CD14-positive monocyte (primary cell): ENCODE measurements at regions not wholly inside any gene's neighbourhood (a gene's known extent, or its start where the extent isn't known, plus 50 kb on each side); places are given as distances from the start of the nearest gene placed in this dataset.

Source experiments
- DNase-seq, 3 donors: peaks; one replicate each; pipeline ENCODE4 v3.0.0-alpha.2; 2011 to 2022
- H2AFZ ChIP-seq: 2 replicates; pipeline ENCODE4 v1.6.0; 2012; ENCODE audit warnings: mild to moderate bottlenecking, low read depth, low read length, inconsistent platforms; ENCODE audit not compliant: insufficient read depth, poor library complexity, severe bottlenecking
- H3K27ac ChIP-seq, 2 donors: 1 replicate in 1 of 2; 2 replicates in 1 of 2; pipeline ENCODE4 v1.5.1; 2012 to 2013; ENCODE audit warnings: low read length in 2 of 2, control low read depth in 1 of 2, inconsistent platforms in 1 of 2, low read depth in 1 of 2, mild to moderate bottlenecking in 1 of 2
- H3K27me3 ChIP-seq, 2 donors: one replicate each; pipeline versions ENCODE4 v1.6.0 to v1.6.1; 2011 to 2013; ENCODE audit warnings: low read length in 2 of 2; ENCODE audit not compliant: control insufficient read depth in 2 of 2, insufficient read depth in 2 of 2
- H3K36me3 ChIP-seq, 2 donors: replicated peaks in 1 of 2; 1 replicate in 1 of 2; 2 replicates in 1 of 2; pipeline versions ENCODE4 v1.5.1 to v1.6.1; 2012 to 2013; ENCODE audit warnings: low read length in 2 of 2, control low read depth in 1 of 2, inconsistent platforms in 1 of 2, mild to moderate bottlenecking in 1 of 2; ENCODE audit not compliant: insufficient read depth in 2 of 2, control insufficient read depth in 1 of 2
- H3K4me1 ChIP-seq, 2 donors: 1 replicate in 1 of 2; 2 replicates in 1 of 2; pipeline versions ENCODE4 v1.5.1 to v1.6.1; 2012 to 2013; ENCODE audit warnings: low read length in 2 of 2, control low read depth in 1 of 2, inconsistent platforms in 1 of 2, mild to moderate bottlenecking in 1 of 2, moderate library complexity in 1 of 2; ENCODE audit not compliant: insufficient read depth in 2 of 2, control insufficient read depth in 1 of 2
- H3K4me2 ChIP-seq: replicated peaks from 2 replicates; pipeline ENCODE3; 2012; ENCODE audit warnings: low read length, moderate library complexity, mild to moderate bottlenecking; ENCODE audit not compliant: poor library complexity, severe bottlenecking; ENCODE audit errors: extremely low read depth
- H3K4me3 ChIP-seq, 3 experiments: fragments of 200-600 bp in 1 of 3; sonication (generic) in 1 of 3; replicated peaks in 1 of 3; 1 replicate in 2 of 3; 2 replicates in 1 of 3; pipeline ENCODE4 v1.5.1; 2011 to 2013; ENCODE audit warnings: low read length in 3 of 3, mild to moderate bottlenecking in 3 of 3, control low read depth in 2 of 3, low read depth in 2 of 3, inconsistent platforms in 1 of 3, moderate library complexity in 1 of 3
- H3K79me2 ChIP-seq: 2 replicates; pipeline ENCODE4 v1.6.0; 2012; ENCODE audit warnings: mild to moderate bottlenecking, control low read depth, inconsistent platforms, low read length, moderate library complexity; ENCODE audit not compliant: insufficient read depth
- H3K9ac ChIP-seq: 2 replicates; pipeline ENCODE4 v1.6.0; 2017; ENCODE audit warnings: low read length, mild to moderate bottlenecking; ENCODE audit not compliant: insufficient read depth, poor library complexity, severe bottlenecking
- H3K9me3 ChIP-seq, 2 donors: replicated peaks in 1 of 2; 1 replicate in 1 of 2; 2 replicates in 1 of 2; pipeline versions ENCODE4 v1.5.1 to v1.6.1; 2012 to 2013; ENCODE audit warnings: low read length in 2 of 2, control low read depth in 1 of 2; ENCODE audit not compliant: control insufficient read depth in 1 of 2, insufficient read depth in 1 of 2
- H4K20me1 ChIP-seq: 2 replicates; pipeline ENCODE4 v1.6.0; 2012; ENCODE audit warnings: mild to moderate bottlenecking, low read length, control low read depth, moderate library complexity; ENCODE audit not compliant: insufficient read depth
- H3K27ac Mint-ChIP-seq, 7 donors: one replicate each; pipeline ENCODE4 v1.8.0; 2020; ENCODE audit warnings: mild to moderate bottlenecking in 7 of 7, mixed read lengths in 7 of 7, moderate library complexity in 6 of 7, inconsistent platforms in 2 of 7
- H3K27me3 Mint-ChIP-seq, 3 donors: one replicate each; pipeline ENCODE4 v1.8.0; 2021 to 2022; ENCODE audit warnings: low read depth in 3 of 3, mild to moderate bottlenecking in 3 of 3, mixed read lengths in 3 of 3, moderate library complexity in 3 of 3, inconsistent platforms in 1 of 3
- H3K36me3 Mint-ChIP-seq, 2 donors: one replicate each; pipeline ENCODE4 v1.8.0; 2020; ENCODE audit warnings: mixed read lengths in 2 of 2, inconsistent platforms in 1 of 2, mild to moderate bottlenecking in 1 of 2
- H3K4me1 Mint-ChIP-seq: one replicate; pipeline ENCODE4 v1.8.0; 2020; ENCODE audit warnings: mild to moderate bottlenecking, mixed read lengths
- H3K4me3 Mint-ChIP-seq, 2 donors: one replicate each; pipeline ENCODE4 v1.8.0; 2020; ENCODE audit warnings: mild to moderate bottlenecking in 2 of 2, mixed read lengths in 2 of 2, moderate library complexity in 1 of 2
- H3K9me3 Mint-ChIP-seq, 7 donors: one replicate each; pipeline ENCODE4 v1.8.0; 2020 to 2022; ENCODE audit warnings: mixed read lengths in 7 of 7, mild to moderate bottlenecking in 6 of 7, moderate library complexity in 6 of 7, inconsistent platforms in 2 of 7
- CTCF ChIP-seq: fragments of 200-600 bp; IDR thresholded peaks from one replicate; pipeline ENCODE4 v1.8.0; 2022; ENCODE audit warnings: antibody characterized with exemption, mild to moderate bottlenecking
- WGBS: methylation state at CpG from one replicate; pipeline ENCODE4 v1.1.5; 2013; ENCODE audit warnings: missing lambda C conversion rate; ENCODE audit not compliant: insufficient coverage; 5-methylcytosine and 5-hydroxymethylcytosine counted together
- intact Hi-C, 2 donors: fragments of 100-400 bp; cut with micrococcal nuclease; formaldehyde crosslinking; loops; one replicate each; pipeline versions ENCODE4 v1.15.0 to v1.15.1; 2023

GRCh38 chr12:112716099-112717093 lies 75.2 kb upstream of the RPH3A start:
- peaks cover 0 to 9% (median 4%) of the 10 kb centered on the region in 7 donors for H3K9me3 Mint-ChIP-seq
- no peak overlapping the region for H2AFZ ChIP-seq
- no peaks in the 10 kb centered on the region for H3K4me1 Mint-ChIP-seq
- H3K9me3 ChIP-seq, result no peaks in the 10 kb centered on the region
- no peaks in the 10 kb centered on the region for H3K36me3 Mint-ChIP-seq
- intact Hi-C loops, result no loop called here
- no CpG with 5 or more reads among the region's 11 CpGs for WGBS
- TF ChIP-seq CTCF, result no peak
- no peaks in the 10 kb centered on the region for H3K27me3 ChIP-seq
- no peak overlapping the region for H3K4me3 Mint-ChIP-seq
- H3K27me3 Mint-ChIP-seq, result peaks cover 0 to 2% (median 0%) of the 10 kb centered on the region in 3 donors
- H3K79me2 ChIP-seq, result no peaks in the 10 kb centered on the region
- H3K9ac ChIP-seq, result no peak overlapping the region
- DNase-seq, result no peak
- H3K4me1 ChIP-seq, result no peaks in the 10 kb centered on the region
- H3K27ac ChIP-seq, result no peak overlapping the region
- no peaks in the 10 kb centered on the region for H3K36me3 ChIP-seq
- no peak overlapping the region for H3K27ac Mint-ChIP-seq
- no peak overlapping the region for H3K4me2 ChIP-seq
- H3K4me3 ChIP-seq, result no peak overlapping the region
- no peaks in the 10 kb centered on the region for H4K20me1 ChIP-seq

- intact Hi-C loops, result no loop called here
- no peak overlapping the region for H2AFZ ChIP-seq
- Mint-ChIP-seq H3K27me3 (peaks cover 9 to 13% (median 11%) of the 10 kb centered on the region in 3 donors), H3K4me1 (no peaks in the 10 kb centered on the region), H3K36me3 (no peaks in the 10 kb centered on the region), H3K9me3 (peaks cover 0 to 2% (median 0%) of the 10 kb centered on the region in 7 donors), H3K4me3 (no peak overlapping the region), H3K27ac (no peak overlapping the region)
- H3K36me3 ChIP-seq, result no peaks in the 10 kb centered on the region
- DNase-seq, result no peak
- H3K27me3 ChIP-seq, result no peaks in the 10 kb centered on the region
- H3K9me3 ChIP-seq, result no peaks in the 10 kb centered on the region
- H3K4me1 ChIP-seq, result no peaks in the 10 kb centered on the region
- H3K4me2 ChIP-seq, result no peak overlapping the region
- no peak overlapping the region for H3K27ac ChIP-seq
- H3K79me2 ChIP-seq, result no peaks in the 10 kb centered on the region
- no peak overlapping the region for H3K9ac ChIP-seq
- H3K4me3 ChIP-seq, result no peak overlapping the region
- 100% methylated on average over 2 of the region's 3 CpGs for WGBS
- no peak for TF ChIP-seq CTCF
- no peaks in the 10 kb centered on the region for H4K20me1 ChIP-seq
These were observed 62.7 kb upstream of the RPH3A start for GRCh38 chr12:112728864-112729263.
